GM19397 (cell line): ENCODE measurements at regions not wholly inside any gene's neighbourhood (a gene's known extent, or its start where the extent isn't known, plus 50 kb on each side); places are given as distances from the start of the nearest gene placed in this dataset.
"Not testable (repeated sequence)": the region's sequence is repeated elsewhere in the genome, so short reads cannot be mapped to it uniquely, and the experiment has no call there.

ENCODE experiments used
- ATAC-seq: cut with Tn5 transposase; IDR thresholded peaks from one replicate; pipeline ENCODE4 v1.9.1; 2021; ENCODE audit warnings: mild to moderate bottlenecking, moderate library complexity; ENCODE audit not compliant: unreplicated experiment

DNA sequence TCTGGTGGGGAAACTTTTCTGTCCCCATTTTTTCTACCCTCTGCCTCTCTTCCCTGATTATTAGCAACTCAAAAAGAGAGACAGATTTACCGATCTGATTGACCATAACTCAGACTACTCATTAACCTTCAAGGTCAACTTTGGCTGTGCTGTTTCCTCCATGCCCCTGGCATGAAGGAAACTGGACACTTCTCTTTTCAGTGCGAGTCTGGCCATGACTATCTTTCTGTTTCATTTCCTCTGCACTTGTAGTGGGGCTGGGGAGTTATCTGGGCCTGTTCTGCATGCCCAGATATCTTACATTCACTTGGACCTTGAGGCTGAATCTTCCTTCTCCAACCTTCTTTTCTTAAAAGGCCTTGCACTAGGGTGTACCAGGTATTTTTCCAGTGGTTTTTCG lies 76.9 kb upstream of the SLCO2A1 start:
- ATAC-seq, result peak; percentile 82

- no peak for ATAC-seq
Observed at GRCh38 chr3:134105876-134106556, 76.3 kb upstream of the SLCO2A1 start.

GRCh38 chr3:134104031-134104430 lies 74.3 kb upstream of the SLCO2A1 start:
- no peak for ATAC-seq

- ATAC-seq, result no peak
Observed at GRCh38 chr3:134103470-134103869, 73.7 kb upstream of the SLCO2A1 start.

- no peak for ATAC-seq
Observed at GRCh38 chr3:134102976-134103375, 73.3 kb upstream of the SLCO2A1 start.

DNA sequence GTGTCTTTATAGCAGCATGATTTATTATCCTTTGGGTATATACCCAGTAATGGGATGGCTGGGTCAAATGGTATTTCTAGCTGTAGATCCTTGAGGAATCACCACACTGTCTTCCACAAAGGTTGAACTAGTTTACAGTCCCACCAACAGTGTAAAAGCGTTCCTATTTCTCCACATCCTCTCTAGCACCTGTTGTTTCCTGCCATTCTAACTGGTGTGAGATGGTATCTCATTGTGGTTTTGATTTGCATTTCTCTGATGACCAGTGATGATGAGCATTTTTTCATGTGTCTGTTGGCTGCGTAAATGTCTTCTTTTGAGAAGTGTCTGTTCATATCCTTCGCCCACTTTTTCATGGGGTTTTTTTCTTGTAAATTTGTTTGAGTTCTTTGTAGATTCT lies 66.5 kb upstream of the SLCO2A1 start:
- not testable (repeated sequence) for ATAC-seq

DNA sequence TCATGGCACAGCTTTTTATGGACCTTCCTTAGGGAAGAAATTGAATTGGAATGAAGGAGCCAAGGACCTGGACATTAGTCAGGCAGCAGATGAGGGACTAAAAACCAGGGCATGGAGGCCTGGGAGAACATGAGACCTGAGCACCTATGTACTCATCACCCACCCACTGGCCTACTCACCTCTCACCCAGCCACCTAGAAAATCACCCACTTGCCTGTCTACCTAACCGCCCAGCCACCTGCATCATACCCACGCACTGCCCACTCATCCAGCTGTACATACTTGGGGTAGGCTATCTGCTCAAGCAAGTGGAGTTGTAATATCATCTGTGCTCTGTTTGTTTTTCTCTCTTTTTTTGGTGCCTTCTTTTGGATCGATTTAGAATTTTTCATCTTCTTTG lies 65.3 kb upstream of the SLCO2A1 start:
- ATAC-seq, result no peak

DNA sequence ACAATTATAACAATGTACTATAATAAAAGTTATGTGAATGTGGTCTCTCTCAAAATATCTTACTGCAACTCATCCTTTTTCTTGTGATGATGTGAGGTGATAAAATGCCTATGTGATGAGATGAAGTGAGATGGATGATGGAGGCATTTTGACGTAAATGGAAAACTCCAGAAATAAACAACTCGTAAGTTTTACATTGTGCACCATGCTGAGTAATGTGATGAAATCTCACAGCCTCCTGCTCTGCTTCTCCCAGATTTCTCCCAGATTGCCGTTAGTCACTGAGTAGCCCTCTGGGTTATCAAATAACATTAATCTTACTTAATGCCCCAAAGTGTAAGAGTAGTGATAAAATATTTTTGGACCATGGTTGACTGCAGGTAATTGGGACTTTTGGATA lies 64.8 kb upstream of the SLCO2A1 start:
- ATAC-seq, result no peak

GRCh38 chr3:134093956-134094355 lies 64.2 kb upstream of the SLCO2A1 start:
- ATAC-seq, result no peak

DNA sequence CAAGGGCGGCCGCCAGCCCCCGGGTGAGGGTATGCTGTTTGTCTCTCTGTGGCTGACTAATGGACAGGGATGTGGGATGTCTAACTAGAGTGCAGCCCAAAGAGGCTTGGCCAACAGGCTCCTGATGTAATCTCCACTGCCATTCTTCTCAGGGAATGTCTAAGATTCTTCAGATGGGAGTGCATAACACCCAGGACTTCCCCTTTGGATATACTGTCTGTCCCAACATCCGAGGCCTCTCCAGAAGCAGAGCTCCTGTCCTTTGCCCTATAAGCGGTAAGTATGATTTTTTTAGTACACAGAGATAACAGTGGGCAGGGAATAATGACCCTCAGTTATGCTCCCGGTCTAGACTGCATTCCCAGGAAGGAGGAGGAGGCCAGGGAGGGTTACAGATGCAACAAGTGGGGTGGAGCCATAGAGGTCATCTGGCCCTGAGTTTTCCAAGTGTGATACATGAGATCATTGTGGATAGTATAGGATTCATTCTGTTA lies 62.5 kb upstream of the SLCO2A1 start:
- no peak for ATAC-seq

- no peak for ATAC-seq
Observed at GRCh38 chr3:134090031-134090430, 60.3 kb upstream of the SLCO2A1 start.

- no peak for ATAC-seq
Observed at GRCh38 chr3:134087060-134087974, 57.6 kb upstream of the SLCO2A1 start.

GRCh38 chr3:134086616-134087015 lies 56.9 kb upstream of the SLCO2A1 start:
- no peak for ATAC-seq

GRCh38 chr3:134085034-134085775 lies 55.5 kb upstream of the SLCO2A1 start:
- ATAC-seq, result no peak

DNA sequence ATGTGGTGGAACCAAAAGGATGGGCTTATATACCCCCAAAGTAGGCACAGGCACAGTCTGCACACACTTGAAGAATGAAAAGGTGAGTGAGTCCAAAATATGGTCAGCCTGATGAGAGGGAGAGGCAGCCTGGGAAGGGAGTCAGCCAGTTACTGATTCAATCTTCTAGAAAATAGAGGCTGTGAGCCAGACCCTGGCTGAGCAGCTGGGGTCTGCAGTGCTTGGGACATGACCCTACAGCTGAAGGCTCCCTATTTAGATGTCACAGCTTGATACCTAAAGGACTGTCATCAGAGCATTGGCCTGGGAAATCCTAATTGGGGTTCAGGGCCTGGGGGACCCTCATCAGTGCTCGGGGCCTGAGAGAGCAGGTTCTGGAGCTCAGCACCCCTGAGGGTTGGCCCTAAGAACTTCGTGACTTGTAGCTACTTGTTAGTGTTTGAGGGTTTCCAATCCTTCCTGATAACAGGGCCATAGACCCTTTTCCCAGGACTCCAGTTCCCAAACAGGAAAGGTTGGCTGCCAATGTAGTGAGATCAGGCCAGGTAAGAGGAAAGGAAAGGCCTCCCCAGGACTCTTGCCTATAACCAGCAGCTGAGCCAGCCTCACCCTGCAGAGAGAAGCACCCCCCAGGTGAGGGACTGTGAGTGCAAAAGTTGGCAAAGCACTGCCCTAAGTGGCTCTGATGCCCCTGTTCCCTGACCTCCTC lies 54.7 kb upstream of the SLCO2A1 start:
- no peak for ATAC-seq

DNA sequence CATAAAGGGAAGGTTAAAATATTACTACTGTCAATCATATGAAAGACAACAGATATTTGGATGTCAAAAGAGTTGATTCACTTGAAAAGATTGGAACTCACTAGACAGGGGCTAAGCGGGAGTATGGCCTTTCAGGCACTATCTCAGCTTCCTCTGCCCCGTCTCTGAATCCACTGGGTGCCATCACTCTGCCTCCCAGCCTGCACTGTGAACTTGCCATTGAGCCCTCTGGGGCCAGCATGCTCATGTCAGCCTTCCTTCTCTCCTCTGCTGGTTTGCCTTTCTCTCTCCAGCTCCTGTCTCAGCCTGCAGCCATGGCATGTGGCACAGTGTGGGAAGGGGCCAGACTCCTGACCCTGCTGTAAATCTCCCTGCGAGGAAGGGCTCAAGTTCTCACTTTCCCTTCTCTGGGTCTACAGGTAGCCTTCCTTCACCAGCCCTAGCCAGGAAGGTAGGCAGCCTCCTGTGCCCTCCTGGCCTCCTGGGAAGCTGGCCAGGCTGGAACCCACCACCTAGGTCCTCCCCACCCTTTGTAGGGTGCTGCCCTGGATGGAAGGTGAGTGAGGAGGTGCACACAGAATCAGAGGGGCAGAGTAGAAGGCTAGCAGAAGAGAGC lies 54.0 kb upstream of the SLCO2A1 start:
- ATAC-seq, result no peak

GRCh38 chr3:134083008-134083407 lies 53.3 kb upstream of the SLCO2A1 start:
- no peak for ATAC-seq

- no peak for ATAC-seq
Observed at GRCh38 chr3:134082582-134082981, 52.9 kb upstream of the SLCO2A1 start.

DNA sequence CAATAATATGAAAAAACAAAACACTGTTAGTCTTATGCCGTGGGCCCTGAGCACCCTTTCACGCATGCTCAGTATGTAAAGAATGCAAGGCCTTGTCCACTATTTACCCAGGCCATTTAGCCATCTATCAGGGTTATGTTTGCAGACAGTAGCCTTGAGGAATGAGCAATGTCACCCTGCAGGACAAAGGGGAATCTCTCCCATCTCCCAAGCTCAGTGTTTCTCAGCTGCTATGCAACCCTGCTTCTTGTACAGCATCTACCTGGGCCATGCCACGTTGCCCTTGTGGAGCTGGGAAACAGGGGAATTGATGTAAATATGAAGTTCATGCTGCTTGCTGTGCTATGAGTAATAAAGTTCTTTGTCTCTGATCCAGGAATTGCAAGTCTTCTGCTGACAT lies 51.5 kb upstream of the SLCO2A1 start:
- ATAC-seq, result no peak

DNA sequence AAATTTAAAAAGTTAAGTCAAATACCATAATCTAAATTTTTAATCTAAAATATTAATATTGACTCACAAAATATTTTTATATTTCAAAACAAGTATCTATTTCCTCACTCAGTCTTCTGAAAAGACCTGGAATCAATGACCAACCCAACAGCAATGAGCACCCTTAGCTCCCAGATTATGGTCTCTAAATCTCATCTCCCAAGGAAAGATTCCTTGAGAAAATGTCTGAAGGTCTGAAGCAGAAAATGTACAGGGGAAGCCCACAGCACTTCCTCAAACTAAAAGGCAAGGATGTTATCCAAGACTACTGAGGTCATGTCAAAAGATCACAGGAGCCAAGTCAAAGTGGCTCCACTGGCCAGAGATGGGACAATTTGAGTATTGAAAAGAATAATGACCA lies 51.0 kb upstream of the SLCO2A1 start:
- ATAC-seq, result no peak
